Gastrocnemius medialis (tissue), 4 donors: ENCODE measurements at regions not wholly inside any gene's neighbourhood (a gene's known extent, or its start where the extent isn't known, plus 50 kb on each side); places are given as distances from the start of the nearest gene placed in this dataset.

Source experiments
- CTCF ChIP-seq, 5 experiments: fragments of 450-650 bp in 3 of 5; fragments of 200-600 bp in 2 of 5; sonication (generic) in 2 of 5; IDR thresholded peaks in 4 of 5; conservative IDR thresholded peaks in 1 of 5; 1 replicate in 4 of 5; 2 replicates in 1 of 5; pipeline ENCODE4 v1.5.1; 2016 to 2019; ENCODE audit warnings: antibody characterized with exemption in 5 of 5, mild to moderate bottlenecking in 3 of 5, moderate library complexity in 3 of 5
- POLR2A ChIP-seq, 2 donors: fragments of 450-650 bp; IDR thresholded peaks; one replicate each; pipeline ENCODE4 v1.6.1; 2017; ENCODE audit warnings: antibody characterized with exemption in 2 of 2, mild to moderate bottlenecking in 2 of 2, moderate library complexity in 2 of 2

GRCh38 chr6:106823732-106824351, 150.7 kb downstream of the CD24 start:
- TF ChIP-seq POLR2A (IDR thresholded peaks at IDR 0.05) (no peak), CTCF (IDR thresholded peaks at IDR 0.05 in 4 of 5, conservative IDR thresholded peaks at IDR 0.05 in 1 of 5) (no peak)
